ENCODE measurements at regions not wholly inside any gene's neighbourhood (a gene's known extent, or its start where the extent isn't known, plus 50 kb on each side); places are given as distances from the start of the nearest gene placed in this dataset.

GRCh38 chr2:67651565-67651964, 254.4 kb downstream of the ETAA1 start:
- TF ChIP-seq CTCF (IDR thresholded peaks at IDR 0.05): no peak

DNA sequence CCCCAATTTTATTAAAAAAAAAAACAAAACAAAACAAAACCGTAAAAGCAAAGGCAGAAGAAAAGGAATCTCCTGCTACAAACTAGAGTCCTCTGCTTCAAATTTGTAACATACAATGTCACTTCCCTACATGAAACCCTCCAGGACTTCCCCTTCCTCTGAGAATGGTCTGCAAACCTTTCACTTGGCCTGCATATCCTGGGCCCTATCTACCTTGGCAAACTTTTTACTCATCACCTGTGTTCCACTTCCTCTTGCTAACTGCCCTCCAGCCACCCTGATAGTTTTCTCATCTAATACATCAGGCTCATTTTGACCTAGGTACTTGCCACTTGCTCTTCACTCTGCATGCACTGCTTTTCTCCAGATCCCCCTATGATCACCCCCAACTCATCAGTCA, 255.5 kb downstream of the ETAA1 start:
- TF ChIP-seq CTCF (IDR thresholded peaks at IDR 0.05): no peak

DNA sequence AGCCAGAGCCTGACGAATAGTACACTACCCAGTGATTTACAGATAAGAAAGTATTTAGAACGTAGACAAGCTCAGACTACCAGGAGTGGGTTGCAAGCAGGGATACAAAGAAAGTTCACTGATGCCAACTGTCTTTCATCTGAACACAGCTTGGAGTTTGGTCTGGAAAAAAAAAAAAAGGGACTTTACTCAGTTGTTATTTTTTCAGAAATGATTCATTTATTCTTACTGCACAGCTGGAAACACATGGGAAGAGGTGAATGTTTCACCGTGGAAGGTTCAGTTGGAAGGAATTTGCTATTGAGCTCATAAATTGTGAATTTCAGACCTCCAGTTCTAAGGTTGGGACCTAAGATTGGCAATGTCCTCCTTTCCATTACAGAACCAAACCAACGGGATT, 259.7 kb downstream of the ETAA1 start:
- no peak for TF ChIP-seq CTCF (IDR thresholded peaks at IDR 0.05)

DNA sequence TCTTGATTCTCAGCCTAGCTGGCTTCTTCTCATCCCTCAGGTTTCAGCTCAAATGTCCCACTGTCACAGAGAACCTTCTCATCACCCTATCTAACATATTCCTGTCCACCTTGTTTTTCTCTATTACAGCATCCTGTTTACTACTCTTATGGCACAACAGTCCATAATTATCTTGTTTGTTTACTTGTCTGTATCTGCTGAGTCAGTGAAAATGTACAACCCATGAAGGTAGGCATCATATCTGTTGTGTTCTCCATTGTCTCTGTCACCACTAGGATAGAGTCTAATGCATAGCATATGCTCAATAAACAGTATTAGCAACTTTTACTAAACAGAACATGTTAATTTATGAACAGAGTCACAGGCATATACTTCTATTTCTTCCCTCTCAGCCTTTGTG, 261.7 kb downstream of the ETAA1 start:
- no peak for TF ChIP-seq CTCF (IDR thresholded peaks at IDR 0.05)

GRCh38 chr2:67660015-67660602, 263.0 kb downstream of the ETAA1 start:
- no peak for TF ChIP-seq CTCF (IDR thresholded peaks at IDR 0.05)

GRCh38 chr2:67660871-67661270, 263.7 kb downstream of the ETAA1 start:
- TF ChIP-seq CTCF (IDR thresholded peaks at IDR 0.05): no peak

DNA sequence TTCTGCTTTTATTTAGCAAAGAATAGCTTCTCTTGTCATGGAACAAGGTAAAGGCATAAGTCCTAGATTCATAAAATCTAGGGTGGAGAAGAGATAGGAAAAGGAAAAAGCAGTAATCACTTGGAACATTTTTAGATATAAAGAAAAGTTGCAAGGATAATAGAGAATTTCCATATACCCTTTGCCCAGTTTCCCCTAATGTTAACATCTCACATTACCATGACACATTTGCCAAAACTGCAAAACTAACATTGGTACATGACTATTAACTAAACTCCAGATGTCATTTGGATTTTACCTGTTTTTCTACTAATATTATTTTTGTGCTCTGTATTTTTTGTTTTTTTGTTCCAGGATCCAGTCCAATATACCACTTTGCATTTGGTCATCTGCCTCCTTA, 265.1 kb downstream of the ETAA1 start:
- no peak for TF ChIP-seq CTCF (IDR thresholded peaks at IDR 0.05)

DNA sequence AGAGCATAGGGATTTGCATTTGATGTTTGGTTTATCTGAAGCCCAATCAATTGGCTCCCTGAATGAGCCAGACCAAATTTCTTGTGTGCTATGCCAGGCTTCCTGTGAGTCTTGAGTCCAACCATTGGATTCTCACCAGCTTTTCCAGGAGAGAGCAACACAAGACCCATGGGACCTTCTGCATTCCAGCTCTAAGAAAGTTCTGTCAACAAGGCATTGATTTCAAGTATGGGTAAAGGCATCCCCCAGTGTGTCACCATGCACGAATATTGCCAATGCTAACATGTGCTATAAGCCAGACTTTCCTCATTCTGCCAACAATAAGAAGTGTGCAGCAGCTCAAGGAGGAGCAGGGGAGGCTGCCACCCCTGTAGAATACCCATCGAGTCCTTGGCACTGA, 266.6 kb downstream of the ETAA1 start:
- no peak for TF ChIP-seq CTCF (IDR thresholded peaks at IDR 0.05)
